Kidney (tissue), 13 donors: ENCODE measurements at regions not wholly inside any gene's neighbourhood (a gene's known extent, or its start where the extent isn't known, plus 50 kb on each side); places are given as distances from the start of the nearest gene placed in this dataset.

Experiments used
- DNase-seq, 5 donors: peaks; one replicate each; pipeline ENCODE4 v3.0.0-alpha.2; 2013 to 2020
- FAIRE-seq: peaks from 2 replicates; lab custom pipeline; 2012; peaks lifted over from hg19 to GRCh38; lab: Jason Lieb, UNC
- H3K27ac ChIP-seq, 2 donors: one replicate each; pipeline ENCODE4 v1.7.0; 2013; ENCODE audit warnings: low read depth in 2 of 2, low read length in 2 of 2, inconsistent platforms in 1 of 2
- H3K27me3 ChIP-seq: one replicate; pipeline ENCODE4 v1.7.1; 2013; ENCODE audit warnings: low read length, inconsistent platforms; ENCODE audit not compliant: control insufficient read depth, insufficient read depth
- H3K36me3 ChIP-seq, 3 donors: one replicate each; pipeline versions ENCODE4 v1.7.0 to v1.7.1; 2013; ENCODE audit warnings: low read length in 3 of 3, control low read depth in 1 of 3, inconsistent platforms in 1 of 3; ENCODE audit not compliant: insufficient read depth in 3 of 3, control insufficient read depth in 2 of 3
- H3K4me1 ChIP-seq, 3 donors: one replicate each; pipeline versions ENCODE4 v1.7.0 to v1.7.1; 2013; ENCODE audit warnings: low read length in 3 of 3, inconsistent platforms in 1 of 3, low read depth in 1 of 3; ENCODE audit not compliant: control insufficient read depth in 2 of 3, insufficient read depth in 2 of 3
- H3K4me3 ChIP-seq, 3 donors: one replicate each; pipeline versions ENCODE4 v1.7.0 to v1.8.1; 2013; ENCODE audit warnings: low read length in 3 of 3, control low read depth in 1 of 3, inconsistent platforms in 1 of 3
- H3K9ac ChIP-seq, 3 donors: one replicate each; pipeline versions ENCODE4 v1.7.0 to v1.7.1; 2013; ENCODE audit warnings: low read length in 3 of 3, control low read depth in 1 of 3, inconsistent platforms in 1 of 3
- H3K9me3 ChIP-seq, 3 donors: one replicate each; pipeline versions ENCODE4 v1.7.0 to v1.7.1; 2013; ENCODE audit warnings: low read length in 3 of 3, control low read depth in 1 of 3, inconsistent platforms in 1 of 3; ENCODE audit not compliant: control insufficient read depth in 2 of 3, insufficient read depth in 1 of 3
- CTCF ChIP-seq: IDR thresholded peaks from 3 replicates; pipeline ENCODE4 v1.5.1; 2012; ENCODE audit warnings: mild to moderate bottlenecking, moderate library complexity, borderline replicate concordance; ENCODE audit not compliant: insufficient read depth; ENCODE audit errors: extremely low read depth
- intact Hi-C: fragments of 100-400 bp; cut with DNase I; formaldehyde crosslinking; loops from one replicate; pipeline ENCODE4 v1.11.1; 2022
- donor health status: control.
- donor health status: control.
- donor health status: control.
- donor health status: control.
- donor health status: control.
- donor health status: DM: yes; HTN: yes; CAD: no.
- donor health status: Normal renal cell carcinoma (clear cell type).

- DNase-seq (no peak), FAIRE-seq (no peak)
- no peak overlapping the region for H3K27ac ChIP-seq
- no peak overlapping the region for H3K4me3 ChIP-seq
- TF ChIP-seq CTCF: no peak
- no peaks in the 10 kb centered on the region for H3K27me3 ChIP-seq
- no peak overlapping the region for H3K9ac ChIP-seq
- H3K9me3 ChIP-seq: no peaks in the 10 kb centered on the region
- H3K36me3 ChIP-seq: peaks cover 2 to 4% (median 3%) of the 10 kb centered on the region in 3 donors
- intact Hi-C loops: no loop called here
- no peaks in the 10 kb centered on the region for H3K4me1 ChIP-seq
Observed at GRCh38 chr6:144847916-144848315, 562.8 kb downstream of the UTRN start.

- Histone ChIP-seq H3K27me3 (no peaks in the 10 kb centered on the region), H3K4me3 (no peak overlapping the region), H3K9me3 (no peaks in the 10 kb centered on the region)
Observed at GRCh38 chr6:144849920-144850319, 564.8 kb downstream of the UTRN start.

GRCh38 chr6:144853603-144854002 is 568.5 kb downstream of the UTRN start:
- no peaks in the 10 kb centered on the region for H3K27me3 ChIP-seq
- peaks cover 0 to 4% (median 2%) of the 10 kb centered on the region in 3 donors for H3K36me3 ChIP-seq

More at GRCh38 chr6:144849920-144850319, 564.8 kb downstream of the UTRN start:
- DNase-seq (no peak), FAIRE-seq (no peak)
- Histone ChIP-seq H3K9ac (no peak overlapping the region), H3K27ac (no peak overlapping the region), H3K4me1 (no peaks in the 10 kb centered on the region), H3K36me3 (peaks cover 2 to 4% (median 3%) of the 10 kb centered on the region in 3 donors)
- intact Hi-C loops: no loop called here
- TF ChIP-seq CTCF: no peak

More at GRCh38 chr6:144853603-144854002, 568.5 kb downstream of the UTRN start:
- Histone ChIP-seq H3K4me1 (no peaks in the 10 kb centered on the region), H3K27ac (no peak overlapping the region), H3K4me3 (no peak overlapping the region), H3K9ac (no peak overlapping the region), H3K9me3 (no peaks in the 10 kb centered on the region)
- no peak for DNase-seq
- intact Hi-C loops: no loop called here
- no peak for FAIRE-seq
- no peak for TF ChIP-seq CTCF
